ENCODE measurements at regions not wholly inside any gene's neighbourhood (a gene's known extent, or its start where the extent isn't known, plus 50 kb on each side); places are given as distances from the start of the nearest gene placed in this dataset.

GRCh38 chr4:67162690-67163089, 382.6 kb downstream of the CENPC start:
- dilution Hi-C loops (cut with MboI; ENCODE audit: extremely low pct_ligation_motif_present, low sequenced_read_pairs), result no loop called here
- DNase-seq (ENCODE audit: low read depth, low spot score) (no peak), FAIRE-seq (no peak)
- Histone ChIP-seq H3K27me3 (ENCODE audit: control insufficient read depth, extremely low read depth, insufficient read depth, low read length) (no peaks in the 10 kb centered on the region), H3K4me3 (ENCODE audit: control insufficient read depth in 2 of 3, extremely low read depth in 1 of 3, insufficient read depth in 2 of 3, low read depth in 1 of 3, low read length in 3 of 3) (no peak overlapping the region), H3K4me1 (ENCODE audit: control insufficient read depth, extremely low read depth, insufficient read depth, low read length) (no peaks in the 10 kb centered on the region), H3K9ac (ENCODE audit: control insufficient read depth, extremely low read depth, insufficient read depth, low read length) (no peak overlapping the region), H3K4me2 (ENCODE audit: control insufficient read depth, extremely low read depth, insufficient read depth, low read depth, low read length) (no peak overlapping the region), H4K20me1 (ENCODE audit: control insufficient read depth, extremely low read depth, insufficient read depth, low read length) (no peaks in the 10 kb centered on the region), H3K9me3 (ENCODE audit: control insufficient read depth, low read depth, low read length) (no peaks in the 10 kb centered on the region), H3K36me3 (ENCODE audit: control insufficient read depth in 2 of 2, extremely low read depth in 1 of 2, insufficient read depth in 2 of 2, low read length in 2 of 2) (no peaks in the 10 kb centered on the region), H3K27ac (ENCODE audit: control insufficient read depth, insufficient read depth, low read length) (no peak overlapping the region), H3K9me1 (ENCODE audit: control insufficient read depth, extremely low read depth, insufficient read depth, low read length) (no peaks in the 10 kb centered on the region), H3K79me2 (ENCODE audit: control insufficient read depth, insufficient read depth, low read length) (no peaks in the 10 kb centered on the region), H2AFZ (ENCODE audit: control insufficient read depth, low read length) (no peak overlapping the region)
- TF ChIP-seq CTCF (optimal IDR thresholded peaks at IDR 0.05 in 1 of 3, IDR thresholded peaks at IDR 0.05 in 1 of 3, conservative IDR thresholded peaks at IDR 0.05 in 1 of 3; ENCODE audit: extremely low read depth in 1 of 3, insufficient read depth in 2 of 3, low read length in 3 of 3) (no peak), EZH2 (IDR thresholded peaks at IDR 0.05; ENCODE audit: low read length) (no peak)

GRCh38 chr4:67161311-67161710, 384.0 kb downstream of the CENPC start:
- no peak overlapping the region for H3K9ac ChIP-seq (ENCODE audit: control insufficient read depth, extremely low read depth, insufficient read depth, low read length)
- no peaks in the 10 kb centered on the region for H3K36me3 ChIP-seq (ENCODE audit: control insufficient read depth in 2 of 2, extremely low read depth in 1 of 2, insufficient read depth in 2 of 2, low read length in 2 of 2)
- dilution Hi-C loops (cut with MboI; ENCODE audit: extremely low pct_ligation_motif_present, low sequenced_read_pairs), result no loop called here
- H3K9me1 ChIP-seq (ENCODE audit: control insufficient read depth, extremely low read depth, insufficient read depth, low read length), result no peaks in the 10 kb centered on the region
- TF ChIP-seq CTCF (optimal IDR thresholded peaks at IDR 0.05 in 1 of 3, IDR thresholded peaks at IDR 0.05 in 1 of 3, conservative IDR thresholded peaks at IDR 0.05 in 1 of 3; ENCODE audit: extremely low read depth in 1 of 3, insufficient read depth in 2 of 3, low read length in 3 of 3) (no peak), EZH2 (IDR thresholded peaks at IDR 0.05; ENCODE audit: low read length) (no peak)
- H3K27ac ChIP-seq (ENCODE audit: control insufficient read depth, insufficient read depth, low read length), result no peak overlapping the region
- H3K79me2 ChIP-seq (ENCODE audit: control insufficient read depth, insufficient read depth, low read length), result no peaks in the 10 kb centered on the region
- DNase-seq (ENCODE audit: low read depth, low spot score) (no peak), FAIRE-seq (no peak)
- H3K4me3 ChIP-seq (ENCODE audit: control insufficient read depth in 2 of 3, extremely low read depth in 1 of 3, insufficient read depth in 2 of 3, low read depth in 1 of 3, low read length in 3 of 3), result no peak overlapping the region
- H3K27me3 ChIP-seq (ENCODE audit: control insufficient read depth, extremely low read depth, insufficient read depth, low read length), result no peaks in the 10 kb centered on the region
- H3K9me3 ChIP-seq (ENCODE audit: control insufficient read depth, low read depth, low read length), result no peaks in the 10 kb centered on the region
- no peak overlapping the region for H3K4me2 ChIP-seq (ENCODE audit: control insufficient read depth, extremely low read depth, insufficient read depth, low read depth, low read length)
- H3K4me1 ChIP-seq (ENCODE audit: control insufficient read depth, extremely low read depth, insufficient read depth, low read length), result no peaks in the 10 kb centered on the region
- H4K20me1 ChIP-seq (ENCODE audit: control insufficient read depth, extremely low read depth, insufficient read depth, low read length), result no peaks in the 10 kb centered on the region
- H2AFZ ChIP-seq (ENCODE audit: control insufficient read depth, low read length), result no peak overlapping the region

All from keratinocyte (primary cell).